ENCODE measurements at regions not wholly inside any gene's neighbourhood (a gene's known extent, or its start where the extent isn't known, plus 50 kb on each side); places are given as distances from the start of the nearest gene placed in this dataset.
"Not testable (repeated sequence)": the region's sequence is repeated elsewhere in the genome, so short reads cannot be mapped to it uniquely, and the experiment has no call there.

- no peak for DNase-seq (ENCODE audit: low spot score)
Measured at GRCh38 chr9:27672718-27673117, 99.4 kb upstream of the C9orf72 start.

DNA sequence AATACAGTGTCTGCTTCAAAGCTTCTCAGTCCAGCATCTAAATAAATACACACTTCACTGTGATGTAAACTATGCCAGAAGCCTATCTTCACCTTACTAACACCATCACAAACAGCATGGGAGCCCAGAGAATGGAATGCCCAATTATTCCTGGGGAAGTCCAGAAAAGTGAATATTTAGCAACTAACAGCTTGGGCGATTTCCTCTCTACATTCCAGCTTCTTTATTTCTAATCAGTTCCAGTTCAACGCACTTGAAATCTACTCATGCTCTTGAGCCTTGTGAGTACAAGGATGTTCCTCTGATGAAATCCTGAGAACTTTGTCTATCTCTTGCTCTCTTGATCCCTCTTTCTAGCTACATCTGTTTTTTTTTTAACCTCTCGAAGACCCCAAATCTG is 100.4 kb upstream of the C9orf72 start:
- no peak for DNase-seq (ENCODE audit: low spot score)

DNA sequence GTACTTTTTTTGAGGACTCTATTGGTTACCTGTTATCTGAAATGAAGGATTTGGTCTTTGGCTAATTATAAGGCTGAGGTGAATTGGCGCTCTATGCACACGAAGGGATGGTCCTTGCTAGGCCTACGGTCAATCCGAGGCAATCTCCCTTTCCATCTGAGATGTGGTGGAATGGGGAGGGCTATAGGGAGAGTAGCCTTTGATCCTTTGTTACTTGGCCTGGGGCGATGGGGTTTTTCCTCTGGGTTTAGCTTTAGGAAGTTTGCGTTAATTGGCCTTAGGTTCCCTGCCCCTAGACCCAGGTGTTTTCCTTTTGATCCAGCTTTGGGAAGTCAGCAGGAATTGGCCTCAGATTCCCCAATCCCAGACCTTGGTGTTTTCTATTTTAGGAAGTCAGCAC is 102.1 kb upstream of the C9orf72 start:
- DNase-seq (ENCODE audit: low spot score): no peak

- DNase-seq (ENCODE audit: low spot score): no peak
Measured at GRCh38 chr9:27676827-27677226, 103.5 kb upstream of the C9orf72 start.

DNA sequence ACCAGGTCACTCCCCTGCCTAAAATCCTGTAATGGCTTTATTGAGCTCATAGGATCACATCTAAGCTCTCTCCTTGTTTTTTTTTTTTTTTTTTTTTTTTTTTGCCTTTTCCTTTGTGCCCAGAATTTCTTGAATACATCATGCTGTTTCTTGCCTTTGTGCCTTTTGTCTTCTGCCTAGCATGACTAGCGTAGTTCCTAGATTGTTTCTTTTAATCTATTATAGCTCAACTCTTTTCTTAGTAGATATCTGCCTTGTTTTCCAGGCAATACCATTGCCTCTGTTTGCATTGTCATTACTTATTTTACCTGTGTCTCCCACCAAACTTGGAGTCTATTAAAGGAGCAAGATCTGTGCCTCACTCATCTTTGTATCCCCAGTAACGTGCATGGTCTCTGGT is 106.1 kb upstream of the C9orf72 start:
- DNase-seq (ENCODE audit: low spot score): no peak

- no peak for DNase-seq (ENCODE audit: low spot score)
Measured at GRCh38 chr9:27683181-27683580, 109.9 kb upstream of the C9orf72 start.

GRCh38 chr9:27688954-27689353 is 115.7 kb upstream of the C9orf72 start:
- no peak for DNase-seq (ENCODE audit: low spot score)

DNA sequence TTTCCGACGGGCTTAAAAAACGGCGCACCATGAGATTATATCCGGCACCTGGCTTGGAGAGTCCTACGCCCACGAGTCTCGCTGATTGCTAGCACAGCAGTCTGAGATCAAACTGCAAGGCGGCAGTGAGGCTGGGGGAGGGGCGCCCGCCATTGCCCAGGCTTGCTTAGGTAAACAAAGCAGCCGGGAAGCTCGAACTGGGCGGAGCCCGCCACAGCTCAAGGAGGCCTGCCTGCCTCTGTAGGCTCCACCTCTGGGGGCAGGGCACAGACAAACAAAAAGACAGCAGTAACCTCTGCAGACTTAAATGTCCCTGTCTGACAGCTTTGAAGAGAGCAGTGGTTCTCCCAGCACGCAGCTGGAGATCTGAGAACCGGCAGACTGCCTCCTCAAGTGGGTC is 117.5 kb upstream of the C9orf72 start:
- DNase-seq (ENCODE audit: low spot score): not testable (repeated sequence)

DNA sequence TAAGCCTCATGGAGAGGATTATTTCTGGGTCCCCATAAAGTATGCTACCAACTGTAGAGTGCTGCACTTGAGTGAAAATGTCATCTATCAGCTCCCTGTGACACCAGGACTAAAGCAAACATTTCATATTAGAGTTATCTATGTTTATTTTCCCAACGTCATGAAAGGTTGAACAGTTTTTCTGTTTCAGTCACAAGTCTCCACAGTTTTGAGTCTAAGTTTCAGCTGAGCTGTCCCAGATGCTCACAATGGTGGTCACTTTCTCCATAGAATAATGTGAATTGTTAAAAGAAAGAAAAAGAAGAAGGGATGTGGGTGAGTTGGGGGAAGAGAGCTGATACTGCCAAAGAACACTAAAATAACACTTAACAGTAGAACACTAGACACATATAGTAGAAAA is 126.3 kb upstream of the C9orf72 start:
- no peak for DNase-seq (ENCODE audit: low spot score)

GRCh38 chr9:27701016-27701415 is 127.7 kb upstream of the C9orf72 start:
- no peak for DNase-seq (ENCODE audit: low spot score)

DNA sequence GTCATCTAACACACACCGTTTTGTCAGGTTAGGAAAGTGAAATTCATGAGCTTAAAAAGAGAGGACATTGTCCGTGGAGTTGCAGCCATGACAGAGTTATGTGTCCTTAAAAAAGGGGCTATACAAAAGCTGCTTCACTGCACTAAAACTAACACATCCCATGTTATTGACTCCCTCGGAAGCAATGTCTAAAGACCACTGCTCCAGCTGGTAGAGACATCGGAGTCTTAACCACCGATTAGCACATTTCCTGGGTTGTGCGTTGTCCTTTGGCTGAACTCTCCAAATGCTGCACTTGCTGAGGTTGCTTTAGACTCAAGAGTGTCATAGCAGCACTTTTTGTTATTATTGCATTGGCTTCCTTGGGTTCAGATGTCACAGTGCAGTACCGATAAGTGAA is 128.3 kb upstream of the C9orf72 start:
- peak; percentile 68 for DNase-seq (ENCODE audit: low spot score)

- DNase-seq (ENCODE audit: low spot score): no peak
Measured at GRCh38 chr9:27703216-27703980, 130.1 kb upstream of the C9orf72 start.

- DNase-seq (ENCODE audit: low spot score): no peak
Measured at GRCh38 chr9:27711241-27711640, 138.0 kb upstream of the C9orf72 start.

GRCh38 chr9:27712806-27713205 is 139.5 kb upstream of the C9orf72 start:
- DNase-seq (ENCODE audit: low spot score): no peak

GRCh38 chr9:27714388-27714787 is 141.1 kb upstream of the C9orf72 start:
- DNase-seq (ENCODE audit: low spot score): no peak

DNA sequence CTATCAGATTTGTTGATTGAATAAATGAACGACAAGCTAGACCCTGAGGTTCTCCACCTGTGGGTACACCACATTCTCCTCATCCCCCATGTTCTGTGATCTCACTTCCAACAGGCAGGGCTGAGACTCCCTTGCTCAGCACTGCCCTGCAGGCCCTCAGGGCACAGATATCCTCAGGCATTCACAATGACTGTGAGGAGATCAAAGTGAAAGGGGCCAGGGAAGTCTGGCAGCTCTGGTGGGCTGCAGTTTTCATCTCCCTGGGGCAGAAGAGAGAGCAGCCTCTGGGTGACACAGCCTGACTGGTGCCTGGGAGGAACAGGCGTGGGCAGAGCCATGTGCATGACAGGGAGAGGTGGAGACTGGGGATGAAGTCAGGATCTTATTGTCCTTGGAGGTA is 142.4 kb upstream of the C9orf72 start:
- no peak for DNase-seq (ENCODE audit: low spot score)

DNA sequence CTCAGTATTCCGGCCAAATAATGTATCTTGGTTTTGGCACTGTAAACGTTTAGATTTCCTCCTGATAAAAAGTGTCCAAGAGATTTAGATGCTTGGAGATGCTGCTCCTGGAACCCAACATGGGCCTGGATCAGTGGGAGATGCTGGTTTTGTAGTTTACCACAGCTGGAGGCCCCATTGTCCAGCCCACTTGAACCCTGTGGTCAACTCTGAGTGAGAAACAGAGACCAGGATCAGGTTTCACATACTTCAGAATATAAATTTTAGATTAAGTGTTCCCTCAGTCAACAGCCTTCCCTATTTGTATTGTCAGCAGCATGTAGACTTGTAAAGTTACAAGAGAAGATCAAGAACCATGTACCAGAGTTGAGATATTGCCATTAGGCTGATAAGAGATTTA is 144.7 kb upstream of the C9orf72 start:
- no peak for DNase-seq (ENCODE audit: low spot score)

- DNase-seq (ENCODE audit: low spot score): no peak
Measured at GRCh38 chr9:27719711-27720110, 146.4 kb upstream of the C9orf72 start.

- DNase-seq (ENCODE audit: low spot score): no peak
Measured at GRCh38 chr9:27722866-27723265, 149.6 kb upstream of the C9orf72 start.

DNA sequence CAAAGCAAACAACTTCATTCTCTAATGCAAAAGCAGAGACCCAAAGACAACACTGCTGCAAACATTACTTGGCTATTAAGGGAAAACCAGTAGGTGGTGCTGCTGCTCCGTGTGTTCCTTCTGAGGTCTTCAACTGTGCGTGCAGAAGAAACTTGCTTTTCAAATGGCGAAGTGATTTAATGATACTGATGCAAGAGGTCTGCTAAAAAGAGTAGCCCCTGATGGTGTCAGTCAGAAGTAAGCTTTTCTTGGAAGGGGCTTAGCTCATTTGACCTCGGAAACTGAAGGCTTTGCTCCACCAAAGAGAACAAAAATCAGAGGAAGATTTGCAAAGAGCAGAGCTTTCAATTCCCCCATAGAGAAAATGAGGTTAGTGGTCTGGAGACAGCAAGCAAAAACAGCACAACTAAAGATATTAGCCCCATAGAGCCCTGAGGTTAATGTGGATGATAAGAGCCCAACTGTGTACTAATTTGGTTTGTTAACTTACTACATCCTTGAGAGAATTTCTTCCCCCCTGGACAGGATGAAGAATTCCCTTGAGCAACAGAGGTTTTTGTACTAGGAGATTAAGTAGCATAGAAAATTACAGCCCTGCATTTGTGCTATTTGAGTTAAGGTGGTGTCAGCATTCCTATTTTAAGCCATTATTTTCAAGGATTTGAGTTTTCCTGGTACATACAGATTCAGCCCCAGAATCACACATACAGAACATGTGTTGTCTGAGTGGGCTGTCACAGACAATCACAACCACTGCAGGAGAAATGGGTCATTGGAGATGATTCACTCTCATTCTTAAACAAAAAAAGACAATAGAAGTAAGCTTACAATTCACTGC is 153.2 kb upstream of the C9orf72 start:
- peak; percentile 79 for DNase-seq (ENCODE audit: low spot score)

GRCh38 chr9:27732494-27732893 is 159.2 kb upstream of the C9orf72 start:
- no peak for DNase-seq (ENCODE audit: low spot score)

- DNase-seq (ENCODE audit: low spot score): no peak
Measured at GRCh38 chr9:27743490-27743889, 170.2 kb upstream of the C9orf72 start.

GRCh38 chr9:27747450-27747849 is 174.2 kb upstream of the C9orf72 start:
- no peak for DNase-seq (ENCODE audit: low spot score)

All from left forelimb (tissue), 1 donor.